Panc1 (cell line): ENCODE measurements at regions not wholly inside any gene's neighbourhood (a gene's known extent, or its start where the extent isn't known, plus 50 kb on each side); places are given as distances from the start of the nearest gene placed in this dataset.

Experiments
- POLR2AphosphoS5 ChIP-seq: IDR thresholded peaks from 2 replicates; pipeline ENCODE4 v1.6.1; 2012; ENCODE audit warnings: mild to moderate bottlenecking, low read depth, low read length, moderate library complexity
- SIN3A ChIP-seq: IDR thresholded peaks from 2 replicates; pipeline ENCODE4 v1.6.1; 2012; ENCODE audit warnings: low read depth, mild to moderate bottlenecking, low read length, moderate library complexity, borderline replicate concordance; ENCODE audit not compliant: insufficient read depth
- TF ChIP-seq, protein P1 (sequence below): fragments of 450-650 bp; IDR thresholded peaks from 2 replicates; pipeline ENCODE4 v1.5.1; 2017; ENCODE audit warnings: mild to moderate bottlenecking
- TF ChIP-seq, protein P2 (sequence below), 2 experiments: IDR thresholded peaks; 2 replicates each; pipeline ENCODE4 v1.6.1; 2011 to 2012; ENCODE audit warnings: low read depth in 2 of 2, control low read depth in 1 of 2, low read length in 1 of 2, mild to moderate bottlenecking in 1 of 2, moderate library complexity in 1 of 2; ENCODE audit not compliant: insufficient read depth in 1 of 2

DNA sequence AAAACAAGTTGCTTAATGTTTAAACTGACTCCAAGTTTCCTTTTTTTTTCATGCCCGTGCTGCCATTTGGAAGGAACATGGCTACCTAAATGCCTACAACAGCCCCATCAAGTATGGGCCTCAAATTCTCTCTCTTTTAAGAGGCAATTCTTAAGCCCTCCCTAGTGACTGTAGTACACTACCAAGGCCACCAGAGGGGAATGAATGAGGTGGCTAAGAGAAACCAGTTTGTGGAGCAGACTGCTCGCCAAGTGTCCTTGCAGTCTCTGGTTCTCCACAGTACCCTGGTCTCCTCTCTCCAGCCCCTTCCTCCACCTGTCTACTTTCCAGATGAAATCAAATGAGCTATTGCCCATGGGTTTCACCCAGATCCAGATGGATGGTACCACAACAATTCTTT lies 1809.6 kb downstream of the BRINP3 start:
- no peak for TF ChIP-seq SIN3A
- no peak for TF ChIP-seq POLR2AphosphoS5
- TF ChIP-seq, protein P1, sequence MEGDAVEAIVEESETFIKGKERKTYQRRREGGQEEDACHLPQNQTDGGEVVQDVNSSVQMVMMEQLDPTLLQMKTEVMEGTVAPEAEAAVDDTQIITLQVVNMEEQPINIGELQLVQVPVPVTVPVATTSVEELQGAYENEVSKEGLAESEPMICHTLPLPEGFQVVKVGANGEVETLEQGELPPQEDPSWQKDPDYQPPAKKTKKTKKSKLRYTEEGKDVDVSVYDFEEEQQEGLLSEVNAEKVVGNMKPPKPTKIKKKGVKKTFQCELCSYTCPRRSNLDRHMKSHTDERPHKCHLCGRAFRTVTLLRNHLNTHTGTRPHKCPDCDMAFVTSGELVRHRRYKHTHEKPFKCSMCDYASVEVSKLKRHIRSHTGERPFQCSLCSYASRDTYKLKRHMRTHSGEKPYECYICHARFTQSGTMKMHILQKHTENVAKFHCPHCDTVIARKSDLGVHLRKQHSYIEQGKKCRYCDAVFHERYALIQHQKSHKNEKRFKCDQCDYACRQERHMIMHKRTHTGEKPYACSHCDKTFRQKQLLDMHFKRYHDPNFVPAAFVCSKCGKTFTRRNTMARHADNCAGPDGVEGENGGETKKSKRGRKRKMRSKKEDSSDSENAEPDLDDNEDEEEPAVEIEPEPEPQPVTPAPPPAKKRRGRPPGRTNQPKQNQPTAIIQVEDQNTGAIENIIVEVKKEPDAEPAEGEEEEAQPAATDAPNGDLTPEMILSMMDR = 0 out of 2 replicates have a peak, but pooled peaks have one; percentile 7
- TF ChIP-seq, protein P2, sequence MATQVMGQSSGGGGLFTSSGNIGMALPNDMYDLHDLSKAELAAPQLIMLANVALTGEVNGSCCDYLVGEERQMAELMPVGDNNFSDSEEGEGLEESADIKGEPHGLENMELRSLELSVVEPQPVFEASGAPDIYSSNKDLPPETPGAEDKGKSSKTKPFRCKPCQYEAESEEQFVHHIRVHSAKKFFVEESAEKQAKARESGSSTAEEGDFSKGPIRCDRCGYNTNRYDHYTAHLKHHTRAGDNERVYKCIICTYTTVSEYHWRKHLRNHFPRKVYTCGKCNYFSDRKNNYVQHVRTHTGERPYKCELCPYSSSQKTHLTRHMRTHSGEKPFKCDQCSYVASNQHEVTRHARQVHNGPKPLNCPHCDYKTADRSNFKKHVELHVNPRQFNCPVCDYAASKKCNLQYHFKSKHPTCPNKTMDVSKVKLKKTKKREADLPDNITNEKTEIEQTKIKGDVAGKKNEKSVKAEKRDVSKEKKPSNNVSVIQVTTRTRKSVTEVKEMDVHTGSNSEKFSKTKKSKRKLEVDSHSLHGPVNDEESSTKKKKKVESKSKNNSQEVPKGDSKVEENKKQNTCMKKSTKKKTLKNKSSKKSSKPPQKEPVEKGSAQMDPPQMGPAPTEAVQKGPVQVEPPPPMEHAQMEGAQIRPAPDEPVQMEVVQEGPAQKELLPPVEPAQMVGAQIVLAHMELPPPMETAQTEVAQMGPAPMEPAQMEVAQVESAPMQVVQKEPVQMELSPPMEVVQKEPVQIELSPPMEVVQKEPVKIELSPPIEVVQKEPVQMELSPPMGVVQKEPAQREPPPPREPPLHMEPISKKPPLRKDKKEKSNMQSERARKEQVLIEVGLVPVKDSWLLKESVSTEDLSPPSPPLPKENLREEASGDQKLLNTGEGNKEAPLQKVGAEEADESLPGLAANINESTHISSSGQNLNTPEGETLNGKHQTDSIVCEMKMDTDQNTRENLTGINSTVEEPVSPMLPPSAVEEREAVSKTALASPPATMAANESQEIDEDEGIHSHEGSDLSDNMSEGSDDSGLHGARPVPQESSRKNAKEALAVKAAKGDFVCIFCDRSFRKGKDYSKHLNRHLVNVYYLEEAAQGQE (IDR thresholded peaks at IDR 0.05; ENCODE audit: insufficient read depth in 1 of 2, low read depth in 2 of 2, low read length in 1 of 2) = no peak
